IPS-NIHi7 (cell line): ENCODE measurements at regions not wholly inside any gene's neighbourhood (a gene's known extent, or its start where the extent isn't known, plus 50 kb on each side); places are given as distances from the start of the nearest gene placed in this dataset.

Experiments
- DNase-seq: peaks from one replicate; pipeline ENCODE4 v3.0.0; 2012; ENCODE audit warnings: mixed read lengths; ENCODE audit errors: extremely low spot score

DNA sequence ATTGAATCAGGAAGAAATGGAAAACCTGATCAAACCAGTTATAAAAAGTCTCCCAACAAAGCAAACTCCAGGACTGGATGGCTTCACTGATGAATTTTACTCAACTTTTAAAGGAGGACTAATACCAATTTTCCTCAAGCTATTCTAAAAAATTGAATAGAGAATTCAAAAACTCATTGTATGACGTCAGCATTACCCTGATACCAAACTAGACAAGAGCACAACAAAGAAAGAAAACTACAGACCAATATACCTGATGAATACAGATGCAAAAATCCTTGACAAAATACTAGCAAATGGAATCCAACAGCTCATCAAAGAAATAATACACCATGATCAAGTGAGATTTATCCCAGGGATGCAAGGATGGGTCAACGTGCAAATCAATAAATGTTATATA is 172.9 kb downstream of the FNDC1 start:
- no peak for DNase-seq

DNA sequence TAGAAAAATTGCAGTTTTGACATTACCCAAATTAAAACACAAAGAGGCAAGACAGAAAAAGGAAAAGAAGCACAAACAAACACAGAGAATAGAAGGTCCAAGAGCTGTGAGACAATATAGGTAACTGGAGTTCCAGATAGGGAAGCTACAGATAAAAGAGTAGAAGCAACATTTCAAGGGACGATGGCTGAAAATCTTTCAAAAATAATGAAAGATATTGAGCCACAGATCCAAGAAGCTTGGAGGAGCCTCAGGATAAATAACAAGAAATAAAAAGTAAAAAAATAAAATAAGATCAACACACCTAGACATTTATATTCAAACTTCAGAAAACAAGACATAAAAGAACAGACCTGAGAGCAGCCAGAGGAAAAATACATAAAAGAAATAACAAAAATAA is 164.9 kb downstream of the FNDC1 start:
- DNase-seq = no peak

DNA sequence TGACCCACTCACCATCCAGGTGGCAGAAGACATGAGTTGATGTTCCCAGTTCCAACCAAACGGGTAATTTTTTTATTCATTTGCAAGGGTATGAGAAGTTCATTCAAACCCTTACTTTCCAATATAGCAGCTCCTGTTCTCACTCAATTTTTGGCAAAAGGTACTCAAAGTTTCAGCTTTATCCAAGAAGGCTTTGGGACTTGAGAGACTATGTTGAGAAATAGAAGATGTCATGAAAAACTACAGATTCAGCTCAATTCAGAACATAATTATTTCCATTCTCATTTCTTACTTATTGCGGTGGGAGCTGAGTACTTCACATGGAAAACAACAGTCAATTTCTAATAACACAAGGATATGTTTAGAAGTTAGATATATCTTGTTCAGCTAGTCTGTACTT is 162.3 kb downstream of the FNDC1 start:
- DNase-seq = no peak

DNA sequence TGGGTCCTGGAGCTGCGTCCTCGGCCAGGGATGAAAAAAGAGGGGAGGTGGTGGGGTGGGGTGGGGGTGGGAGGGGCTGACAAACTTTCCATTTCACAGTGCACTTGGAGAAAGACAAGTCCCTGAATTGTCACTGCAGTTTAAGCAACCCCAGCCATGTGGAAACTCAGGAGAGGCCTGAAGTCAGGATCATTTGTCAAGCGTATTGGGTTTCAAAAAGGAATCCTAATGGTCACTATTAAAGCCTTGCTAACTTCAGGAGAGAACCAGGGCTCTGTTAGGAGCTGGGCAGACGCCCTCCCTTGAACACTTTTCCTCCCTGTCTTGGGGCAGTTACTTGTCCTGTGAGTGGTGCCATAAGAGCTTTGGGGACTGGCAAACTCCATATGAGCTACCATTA is 159.9 kb downstream of the FNDC1 start:
- no peak for DNase-seq

DNA sequence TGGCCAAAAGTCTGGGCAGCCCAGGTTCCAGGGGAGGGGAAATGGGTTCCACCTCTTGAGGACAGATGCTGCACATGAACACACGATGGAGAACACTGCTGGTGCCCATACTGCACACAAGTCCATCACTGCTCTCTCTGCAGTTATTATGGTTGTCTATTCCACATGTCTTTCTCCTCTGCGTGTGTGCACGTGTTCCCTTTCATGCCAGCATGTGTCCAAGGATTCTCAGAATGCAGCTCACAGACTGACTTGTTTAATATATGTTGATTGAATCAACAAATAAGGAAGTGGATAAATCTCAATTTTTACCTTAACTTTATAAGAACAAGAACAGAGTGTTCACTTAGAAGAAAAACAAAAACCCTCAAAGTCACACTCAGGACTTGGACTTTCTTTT is 158.9 kb downstream of the FNDC1 start:
- DNase-seq = no peak

DNA sequence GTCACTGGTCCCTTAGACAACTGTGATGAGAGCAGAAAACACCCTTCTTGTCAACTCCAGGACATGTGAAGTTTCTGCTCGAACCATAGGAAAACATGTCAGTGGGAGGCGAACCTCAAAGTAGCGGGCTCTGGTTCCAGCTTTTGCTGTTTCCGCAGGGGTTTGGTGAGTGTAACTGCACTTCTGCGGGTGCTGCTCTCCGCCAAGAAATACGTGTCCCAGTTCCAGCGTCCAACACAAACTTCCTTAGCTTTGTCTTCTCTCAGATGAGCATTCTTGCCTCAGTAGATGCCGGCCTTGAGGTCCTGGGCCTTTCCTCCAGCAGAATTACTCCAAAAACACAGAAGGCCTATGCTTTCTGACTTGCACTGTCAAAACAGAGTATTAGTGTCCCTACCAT is 156.3 kb downstream of the FNDC1 start:
- no peak for DNase-seq

DNA sequence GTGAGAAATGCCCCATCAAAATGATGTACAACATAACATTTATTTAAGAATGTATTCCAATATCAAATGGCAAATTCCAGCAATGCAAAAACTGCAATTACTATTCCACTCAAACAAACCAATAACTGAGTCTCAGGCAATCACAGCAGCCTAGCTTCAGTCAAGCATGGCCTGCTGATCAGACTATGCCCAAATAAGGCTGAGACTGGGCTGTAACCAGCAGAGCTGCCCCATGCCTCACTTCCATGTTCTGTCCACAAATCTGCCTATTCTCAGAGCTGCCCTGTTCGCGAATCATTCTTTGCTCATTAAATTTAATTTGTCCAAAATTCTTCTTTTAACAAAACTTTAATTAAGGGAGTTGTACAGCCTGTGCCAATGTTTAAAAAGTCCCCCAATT is 155.4 kb downstream of the FNDC1 start:
- no peak for DNase-seq
